ENCODE measurements at regions not wholly inside any gene's neighbourhood (a gene's known extent, or its start where the extent isn't known, plus 50 kb on each side); places are given as distances from the start of the nearest gene placed in this dataset.

DNA sequence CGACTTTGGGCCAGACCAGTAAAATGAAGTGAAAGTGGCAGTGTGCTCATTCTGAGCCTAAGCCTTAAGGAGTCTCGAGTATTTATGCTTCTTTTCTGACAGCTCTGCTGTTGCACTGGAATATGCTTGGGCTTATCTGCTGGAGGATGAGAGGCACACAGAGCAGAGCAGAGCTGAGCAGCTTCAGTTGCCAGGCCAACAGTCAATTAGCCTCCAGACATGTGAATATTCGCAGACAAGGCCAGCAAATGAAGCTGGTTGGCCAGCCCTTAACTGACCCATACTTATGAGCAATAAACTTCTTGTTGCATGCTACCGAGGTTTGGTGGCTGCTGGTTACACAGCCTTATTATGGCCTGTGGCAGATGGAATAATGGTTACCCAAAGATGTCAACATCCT is 203.0 kb upstream of the GEMIN8 start:
- Mint-ChIP-seq H3K9me3 (no peaks in the 10 kb centered on the region), H3K4me1 (ENCODE audit: low read depth) (no peaks in the 10 kb centered on the region), H3K36me3 (ENCODE audit: low read depth) (no peaks in the 10 kb centered on the region), H3K27ac (no peak overlapping the region), H3K27me3 (no peaks in the 10 kb centered on the region), H3K4me3 (no peak overlapping the region)
- ChIA-PET POLR2A (no interaction called here), CTCF (no interaction called here)
- no peaks in the 10 kb centered on the region for H3K4me1 ChIP-seq (ENCODE audit: insufficient read depth, low read length)
- intact Hi-C loops (cut with DNase I, micrococcal nuclease), result no loop called here
- H3K4me3 ChIP-seq (ENCODE audit: low read length), result no peak overlapping the region
- TF ChIP-seq, protein P1, sequence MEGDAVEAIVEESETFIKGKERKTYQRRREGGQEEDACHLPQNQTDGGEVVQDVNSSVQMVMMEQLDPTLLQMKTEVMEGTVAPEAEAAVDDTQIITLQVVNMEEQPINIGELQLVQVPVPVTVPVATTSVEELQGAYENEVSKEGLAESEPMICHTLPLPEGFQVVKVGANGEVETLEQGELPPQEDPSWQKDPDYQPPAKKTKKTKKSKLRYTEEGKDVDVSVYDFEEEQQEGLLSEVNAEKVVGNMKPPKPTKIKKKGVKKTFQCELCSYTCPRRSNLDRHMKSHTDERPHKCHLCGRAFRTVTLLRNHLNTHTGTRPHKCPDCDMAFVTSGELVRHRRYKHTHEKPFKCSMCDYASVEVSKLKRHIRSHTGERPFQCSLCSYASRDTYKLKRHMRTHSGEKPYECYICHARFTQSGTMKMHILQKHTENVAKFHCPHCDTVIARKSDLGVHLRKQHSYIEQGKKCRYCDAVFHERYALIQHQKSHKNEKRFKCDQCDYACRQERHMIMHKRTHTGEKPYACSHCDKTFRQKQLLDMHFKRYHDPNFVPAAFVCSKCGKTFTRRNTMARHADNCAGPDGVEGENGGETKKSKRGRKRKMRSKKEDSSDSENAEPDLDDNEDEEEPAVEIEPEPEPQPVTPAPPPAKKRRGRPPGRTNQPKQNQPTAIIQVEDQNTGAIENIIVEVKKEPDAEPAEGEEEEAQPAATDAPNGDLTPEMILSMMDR (IDR thresholded peaks at IDR 0.05), result no peak
- DNase-seq, result no peak
- H3K9me3 ChIP-seq (ENCODE audit: control insufficient read depth in 1 of 2, insufficient read depth in 1 of 2, low read length in 2 of 2), result no peaks in the 10 kb centered on the region
- no peak overlapping the region for H3K27ac ChIP-seq (ENCODE audit: low read depth in 1 of 2, low read length in 2 of 2)
- ATAC-seq (ENCODE audit: poor library complexity), result no peak
- no peaks in the 10 kb centered on the region for H3K36me3 ChIP-seq (ENCODE audit: insufficient read depth, low read length)
- no peaks in the 10 kb centered on the region for H3K27me3 ChIP-seq (ENCODE audit: control insufficient read depth in 1 of 2, insufficient read depth in 2 of 2, low read length in 2 of 2)

DNA sequence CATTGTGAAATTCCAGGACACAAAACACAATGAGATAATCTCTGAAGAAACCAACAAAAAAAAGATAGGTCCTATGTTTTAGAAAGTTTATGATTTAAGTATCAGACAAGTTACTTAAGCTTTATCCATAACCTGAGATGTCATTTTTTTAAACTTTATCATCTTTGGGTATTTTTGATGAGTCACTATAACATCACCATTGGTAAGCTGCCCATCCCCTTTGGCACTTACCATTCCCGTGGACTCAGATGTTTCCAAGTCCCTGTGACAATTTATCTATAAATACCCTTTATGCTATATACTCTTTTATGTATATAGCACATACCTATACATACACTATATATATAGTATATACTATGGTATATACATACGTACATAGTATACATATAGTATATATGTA is 198.9 kb upstream of the GEMIN8 start:
- H3K27me3 Mint-ChIP-seq, result no peaks in the 10 kb centered on the region
- Histone ChIP-seq H3K4me1 (ENCODE audit: insufficient read depth, low read length) (no peaks in the 10 kb centered on the region), H3K36me3 (ENCODE audit: insufficient read depth, low read length) (no peaks in the 10 kb centered on the region), H3K27ac (ENCODE audit: low read depth in 1 of 2, low read length in 2 of 2) (no peak overlapping the region), H3K4me3 (ENCODE audit: low read length) (no peak overlapping the region), H3K27me3 (ENCODE audit: control insufficient read depth in 1 of 2, insufficient read depth in 2 of 2, low read length in 2 of 2) (no peaks in the 10 kb centered on the region), H3K9me3 (ENCODE audit: control insufficient read depth in 1 of 2, insufficient read depth in 1 of 2, low read length in 2 of 2) (no peaks in the 10 kb centered on the region)
- no peaks in the 10 kb centered on the region for H3K9me3 Mint-ChIP-seq
- no peak overlapping the region for H3K4me3 Mint-ChIP-seq
- intact Hi-C loops (cut with DNase I, micrococcal nuclease), result no loop called here
- DNase-seq (no peak), ATAC-seq (ENCODE audit: poor library complexity) (no peak)
- no peak overlapping the region for H3K27ac Mint-ChIP-seq
- CTCF ChIA-PET, result no interaction called here
- TF ChIP-seq, protein P1 (IDR thresholded peaks at IDR 0.05), result no peak
- POLR2A ChIA-PET, result no interaction called here
- no peaks in the 10 kb centered on the region for H3K36me3 Mint-ChIP-seq (ENCODE audit: low read depth)
- H3K4me1 Mint-ChIP-seq (ENCODE audit: low read depth), result no peaks in the 10 kb centered on the region

DNA sequence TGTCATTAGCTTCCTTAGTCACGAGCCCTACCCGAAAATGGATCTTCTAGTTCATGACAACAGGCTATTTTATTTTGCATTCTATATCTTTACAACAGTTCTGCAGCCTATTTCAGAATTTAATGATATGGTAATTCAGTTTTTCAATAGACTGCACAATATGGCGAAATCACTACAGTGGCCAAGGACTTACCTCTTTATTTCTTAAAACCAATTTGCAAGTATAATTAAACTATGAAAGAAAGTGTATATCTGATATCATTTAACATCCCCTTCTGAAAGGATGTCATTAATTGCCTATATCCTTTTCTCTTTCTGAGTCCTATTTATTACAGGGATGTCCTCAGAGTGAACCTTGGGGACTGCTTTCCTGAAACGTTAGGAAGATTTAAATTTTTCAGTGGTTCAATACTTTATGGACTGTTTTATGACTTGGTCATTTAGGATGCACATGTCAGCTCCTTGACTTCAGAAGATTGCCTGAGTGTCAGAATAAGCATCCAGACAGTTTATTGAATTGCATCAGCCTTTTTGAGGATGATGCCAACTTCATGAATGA is 190.8 kb upstream of the GEMIN8 start:
- Histone ChIP-seq H3K27me3 (ENCODE audit: control insufficient read depth in 1 of 2, insufficient read depth in 2 of 2, low read length in 2 of 2) (no peaks in the 10 kb centered on the region), H3K27ac (ENCODE audit: low read depth in 1 of 2, low read length in 2 of 2) (no peak overlapping the region), H3K4me1 (ENCODE audit: insufficient read depth, low read length) (no peaks in the 10 kb centered on the region), H3K4me3 (ENCODE audit: low read length) (no peak overlapping the region), H3K36me3 (ENCODE audit: insufficient read depth, low read length) (no peaks in the 10 kb centered on the region), H3K9me3 (ENCODE audit: control insufficient read depth in 1 of 2, insufficient read depth in 1 of 2, low read length in 2 of 2) (no peaks in the 10 kb centered on the region)
- H3K36me3 Mint-ChIP-seq (ENCODE audit: low read depth), result no peaks in the 10 kb centered on the region
- ChIA-PET CTCF (no interaction called here), POLR2A (no interaction called here)
- DNase-seq (no peak), ATAC-seq (ENCODE audit: poor library complexity) (no peak)
- no peaks in the 10 kb centered on the region for H3K9me3 Mint-ChIP-seq
- no peaks in the 10 kb centered on the region for H3K27me3 Mint-ChIP-seq
- intact Hi-C loops (cut with DNase I, micrococcal nuclease), result no loop called here
- H3K27ac Mint-ChIP-seq, result no peak overlapping the region
- H3K4me1 Mint-ChIP-seq (ENCODE audit: low read depth), result no peaks in the 10 kb centered on the region
- TF ChIP-seq, protein P1 (IDR thresholded peaks at IDR 0.05), result no peak
- H3K4me3 Mint-ChIP-seq, result no peak overlapping the region

Measured in CD4-positive, alpha-beta T cell (primary cell).